NT2/D1 (cell line): ENCODE measurements at regions not wholly inside any gene's neighbourhood (a gene's known extent, or its start where the extent isn't known, plus 50 kb on each side); places are given as distances from the start of the nearest gene placed in this dataset.

Experiments used
- SUZ12 ChIP-seq: IDR thresholded peaks from 2 replicates; pipeline ENCODE4 v1.6.1; 2011; ENCODE audit not compliant: insufficient read length, insufficient read depth; ENCODE audit errors: extremely low read depth
- YY1 ChIP-seq: IDR thresholded peaks from 2 replicates; pipeline ENCODE4 v1.6.1; 2011; ENCODE audit not compliant: insufficient read length, insufficient read depth
- ZNF274 ChIP-seq: IDR thresholded peaks from 2 replicates; pipeline ENCODE4 v1.6.1; 2011; ENCODE audit warnings: mild to moderate bottlenecking, low read depth, low read length

- no peak for TF ChIP-seq ZNF274
- TF ChIP-seq SUZ12, result no peak
- TF ChIP-seq YY1, result no peak
Measured at GRCh38 chr4:58286335-58286734, 1176.2 kb upstream of the IGFBP7 start.
